ENCODE measurements at regions not wholly inside any gene's neighbourhood (a gene's known extent, or its start where the extent isn't known, plus 50 kb on each side); places are given as distances from the start of the nearest gene placed in this dataset.

GRCh38 chr10:6907877-6908530 is 327.9 kb upstream of the PRKCQ start (continued):
- TF ChIP-seq ZNF766 (CRISPR knock-in tag; IDR thresholded peaks at IDR 0.05; ENCODE audit: borderline replicate concordance) (no peak), TBP (CRISPR knock-in tag; IDR thresholded peaks at IDR 0.05) (no peak), TERF1 (CRISPR knock-in tag; IDR thresholded peaks at IDR 0.05) (no peak), ZBTB7B (CRISPR knock-in tag; IDR thresholded peaks at IDR 0.05) (no peak), ZNF414 (CRISPR knock-in tag; IDR thresholded peaks at IDR 0.05) (no peak)

GRCh38 chr10:6894405-6894804 is 314.3 kb upstream of the PRKCQ start:
- Histone ChIP-seq H3K4me3 (replicated peaks in 1 of 3; ENCODE audit: insufficient read depth in 1 of 3, low read depth in 2 of 3, low read length in 3 of 3) (no peak overlapping the region), H3K9me3 (ENCODE audit: low read length) (no peaks in the 10 kb centered on the region), H3K27me3 (ENCODE audit: control insufficient read depth in 1 of 2, insufficient read depth in 2 of 2, low read length in 2 of 2) (no peaks in the 10 kb centered on the region; a peak in 1 of 5 replicates), H3K4me2 (ENCODE audit: low read depth, low read length) (no peak overlapping the region), H3K27ac (ENCODE audit: extremely low read length, insufficient read depth, low read length) (no peak overlapping the region), H3K4me1 (ENCODE audit: insufficient read depth, low read length) (no peaks in the 10 kb centered on the region), H4K20me1 (ENCODE audit: insufficient read depth, low read length) (no peaks in the 10 kb centered on the region), H2AFZ (ENCODE audit: low read length) (no peak overlapping the region), H3K36me3 (replicated peaks in 1 of 2; ENCODE audit: control insufficient read depth in 1 of 2, insufficient read depth in 2 of 2, low read length in 2 of 2) (no peaks in the 10 kb centered on the region), H3K79me2 (ENCODE audit: insufficient read depth, low read length) (no peaks in the 10 kb centered on the region), H3K9ac (ENCODE audit: insufficient read depth, low read depth, low read length) (no peak overlapping the region)
- FAIRE-seq (no peak), DNase-seq (ENCODE audit: low spot score) (no peak), ATAC-seq (no peak; the same call in 2 of the 3 replicates)
- POLR2A ChIA-PET = no interaction called here
- TF ChIP-seq ZNF513 (CRISPR knock-in tag; conservative IDR thresholded peaks at IDR 0.05) = no peak
- no peak for TF ChIP-seq ZSCAN21 (CRISPR knock-in tag; IDR thresholded peaks at IDR 0.05; ENCODE audit: borderline replicate concordance)
- no peak for TF ChIP-seq MEF2D (CRISPR knock-in tag; IDR thresholded peaks at IDR 0.05)
- TF ChIP-seq RAD21 (CRISPR knock-in tag; IDR thresholded peaks at IDR 0.05) = no peak
- no peak for TF ChIP-seq NFKB2 (CRISPR knock-in tag; IDR thresholded peaks at IDR 0.05; ENCODE audit: borderline replicate concordance)
- no peak for TF ChIP-seq STAT5B (CRISPR knock-in tag; IDR thresholded peaks at IDR 0.05)
- no peak for TF ChIP-seq ZNF3 (CRISPR knock-in tag; IDR thresholded peaks at IDR 0.05)
- no peak for TF ChIP-seq ZSCAN22 (CRISPR knock-in tag; IDR thresholded peaks at IDR 0.05)
- TF ChIP-seq ZNF205 (CRISPR knock-in tag; IDR thresholded peaks at IDR 0.05) = no peak
- TF ChIP-seq ZNF670 (CRISPR knock-in tag; IDR thresholded peaks at IDR 0.05; ENCODE audit: borderline replicate concordance) = no peak
- TF ChIP-seq SALL2 (CRISPR knock-in tag; IDR thresholded peaks at IDR 0.05) = no peak
- TF ChIP-seq ZNF776 (CRISPR knock-in tag; IDR thresholded peaks at IDR 0.05) = no peak
- no peak for TF ChIP-seq GABPA (IDR thresholded peaks at IDR 0.05; ENCODE audit: low read depth, low read length)
- TF ChIP-seq GABPA (CRISPR knock-in tag; IDR thresholded peaks at IDR 0.05; ENCODE audit: low read depth) = no peak
- no peak for TF ChIP-seq HNRNPH1 (optimal IDR thresholded peaks at IDR 0.05; ENCODE audit: low read depth, low read length)
- whole genome bisulfite sequencing (ENCODE audit: low lambda C conversion rate) = 31% methylated on average over 2 of the region's 2 CpGs
- in situ Hi-C loops (cut with HindIII; ENCODE audit: extremely low pct_ligation_motif_present, low pct_unique_long_range_greater_than_20kb) = no loop called here
- intact Hi-C loops (cut with micrococcal nuclease; ENCODE audit: unreplicated experiment) = no loop called here
- BruUV-seq (replicated peaks) = no TSS peak
- CTCF ChIA-PET (ENCODE audit: low intra/inter-chr PET ratio, low total read pairs) = no interaction called here
